GM12878 (cell line): ENCODE measurements at regions not wholly inside any gene's neighbourhood (a gene's known extent, or its start where the extent isn't known, plus 50 kb on each side); places are given as distances from the start of the nearest gene placed in this dataset.

Experiments
- ATAC-seq: fragments of 200-7000 bp; cut with Tn5 transposase; 3 replicates; pipeline ENCODE4 v1.9.1; 2020; ENCODE audit warnings: mild to moderate bottlenecking, moderate library complexity
- BruUV-seq: library from RNA; stranded (reverse); fragments of 400-500 nt; replicated peaks from 2 replicates; lab custom pipeline; 2021; lab: Mats Ljungman, UMichigan
- CTCF ChIA-PET: fragments of 300-600 bp; sonication (Branson Sonifier 250); formaldehyde crosslinking; extraction: SDS; loops from one replicate; lab custom pipeline; 2021; ENCODE audit warnings: inconsistent platforms; lab: Yijun Ruan, JAX
- POLR2A ChIA-PET: fragments of 350-600 bp; formaldehyde crosslinking; extraction: SDS; loops from one replicate; lab custom pipeline; 2021; ENCODE audit warnings: inconsistent platforms; lab: Charles Lee
- RAD21 ChIA-PET: fragments of 300-600 bp; sonication (Branson Sonifier 250); formaldehyde crosslinking; loops from one replicate; lab custom pipeline; 2023; ENCODE audit warnings: antibody characterized with exemption; ENCODE audit not compliant: unreplicated experiment; lab: Charles Lee
- SMC1A ChIA-PET: fragments of 300-600 bp; sonication (Branson Sonifier 250); formaldehyde crosslinking; loops from one replicate; lab custom pipeline; 2023; ENCODE audit not compliant: unreplicated experiment, uncharacterized antibody; lab: Charles Lee
- DNase-seq: peaks from one replicate; pipeline ENCODE4 v3.0.0-alpha.2; 2011; ENCODE audit warnings: low read depth, low spot score
- FAIRE-seq: peaks from 3 replicates; lab custom pipeline; 2011; peaks lifted over from hg19 to GRCh38; lab: Jason Lieb, UNC
- H2AFZ ChIP-seq: 2 replicates; pipeline ENCODE4 v1.6.0; 2011; ENCODE audit warnings: low read depth, low read length, control low read depth; ENCODE audit not compliant: control insufficient read depth
- H3K27ac ChIP-seq: 2 replicates; pipeline ENCODE4 v1.5.1; 2011; ENCODE audit warnings: control low read depth; ENCODE audit not compliant: control insufficient read depth, insufficient read depth
- H3K27me3 ChIP-seq, 2 experiments: replicated peaks in 1 of 2; 2 replicates each; pipeline versions ENCODE4 v1.6.0 to v1.6.1; 2011; ENCODE audit warnings: low read length in 1 of 2; ENCODE audit not compliant: control insufficient read depth in 2 of 2, insufficient read depth in 2 of 2
- H3K36me3 ChIP-seq, 2 experiments: 2 replicates each; pipeline ENCODE4 v1.5.1; 2011; ENCODE audit warnings: low read length in 1 of 2; ENCODE audit not compliant: control insufficient read depth in 2 of 2, insufficient read depth in 2 of 2
- H3K4me1 ChIP-seq: 2 replicates; pipeline ENCODE4 v1.6.1; 2011; ENCODE audit warnings: mild to moderate bottlenecking, low read length, moderate library complexity, mixed read lengths; ENCODE audit not compliant: control insufficient read depth, insufficient read depth
- H3K4me2 ChIP-seq: 2 replicates; pipeline ENCODE4 v1.6.0; 2011; ENCODE audit warnings: control low read depth; ENCODE audit not compliant: control insufficient read depth, insufficient read depth
- H3K4me3 ChIP-seq: fragments of 200-600 bp; sonication (generic); 2 replicates; pipeline ENCODE4 v1.5.1; 2016
- H3K79me2 ChIP-seq: 2 replicates; pipeline ENCODE4 v1.6.0; 2011; ENCODE audit warnings: low read length; ENCODE audit not compliant: control insufficient read depth, insufficient read depth
- H3K9ac ChIP-seq: 2 replicates; pipeline ENCODE4 v1.8.0; 2011; ENCODE audit warnings: low read length, control low read depth, mixed read lengths; ENCODE audit not compliant: control insufficient read depth, insufficient read depth
- H3K9me3 ChIP-seq: replicated peaks from 3 replicates; pipeline ENCODE4 v1.5.1; 2011; ENCODE audit warnings: mild to moderate bottlenecking, low read length; ENCODE audit not compliant: control insufficient read depth, insufficient read depth
- H4K20me1 ChIP-seq: 2 replicates; pipeline ENCODE4 v1.6.0; 2011; ENCODE audit not compliant: control insufficient read depth, insufficient read depth
- JUND ChIP-seq: IDR thresholded peaks from 2 replicates; pipeline ENCODE4 v1.6.1; 2012; ENCODE audit warnings: low read depth, mild to moderate bottlenecking, low read length, improper control_type of control experiment, moderate library complexity
- MEF2A ChIP-seq: IDR thresholded peaks from 2 replicates; pipeline ENCODE4 v1.6.1; 2011; ENCODE audit warnings: low read depth, mild to moderate bottlenecking, low read length, moderate library complexity; ENCODE audit not compliant: insufficient read depth
- NFYB ChIP-seq: IDR thresholded peaks from 2 replicates; pipeline ENCODE4 v1.6.1; 2011; ENCODE audit warnings: low read depth, mild to moderate bottlenecking, low read length, improper control_type of control experiment, moderate library complexity; ENCODE audit not compliant: insufficient read depth
- SRF ChIP-seq, 2 experiments: IDR thresholded peaks; 2 replicates each; pipeline ENCODE4 v1.6.1; 2011; ENCODE audit warnings: low read depth in 2 of 2, low read length in 2 of 2, mild to moderate bottlenecking in 1 of 2, moderate library complexity in 1 of 2
- STAT1 ChIP-seq: fragments of 450-650 bp; conservative IDR thresholded peaks from 2 replicates; pipeline ENCODE4 v1.6.1; 2014; ENCODE audit warnings: antibody characterized with exemption, mild to moderate bottlenecking
- TCF12 ChIP-seq: IDR thresholded peaks from 2 replicates; pipeline ENCODE4 v1.6.1; 2011; ENCODE audit warnings: low read depth, mild to moderate bottlenecking, low read length
- WRNIP1 ChIP-seq: IDR thresholded peaks from 2 replicates; pipeline ENCODE4 v1.6.1; 2011; ENCODE audit warnings: low read depth, low read length, improper control_type of control experiment, borderline replicate concordance
- ZSCAN29 ChIP-seq: fragments of 450-650 bp; IDR thresholded peaks from 2 replicates; pipeline ENCODE4 v1.6.1; 2017; ENCODE audit warnings: mild to moderate bottlenecking, moderate library complexity
- WGBS: methylation state at CpG from one replicate; pipeline ENCODE4 v1.1.6; 2016; ENCODE audit warnings: low lambda C conversion rate; ENCODE audit not compliant: insufficient replicate concordance, insufficient coverage; ENCODE audit errors: missing lambda C conversion rate; 5-methylcytosine and 5-hydroxymethylcytosine counted together
- in situ Hi-C: fragments of 300-500 bp; cut with MboI; formaldehyde crosslinking; loops from 9 replicates; pipeline ENCODE4 v1.14.3; 2018; ENCODE audit warnings: mixed read lengths
- intact Hi-C: fragments of 100-400 bp; cut with micrococcal nuclease; formaldehyde crosslinking; loops from one replicate; pipeline ENCODE4 v1.14.2; 2022; ENCODE audit not compliant: unreplicated experiment
- TF ChIP-seq, protein P1 (sequence below): fragments of 450-650 bp; IDR thresholded peaks from 2 replicates; pipeline ENCODE4 v1.6.1; 2017; ENCODE audit warnings: borderline replicate concordance
- TF ChIP-seq, protein P2 (sequence below): IDR thresholded peaks from 2 replicates; pipeline ENCODE4 v1.6.1; 2012; ENCODE audit warnings: mild to moderate bottlenecking, low read depth, low read length
- TF ChIP-seq, protein P3 (sequence below): IDR thresholded peaks from 2 replicates; pipeline ENCODE4 v1.6.1; 2011; ENCODE audit warnings: low read depth, mild to moderate bottlenecking, low read length, moderate library complexity, borderline replicate concordance; ENCODE audit errors: extremely low read depth
- TF ChIP-seq, protein P4 (sequence below): fragments of 450-650 bp; IDR thresholded peaks from 2 replicates; pipeline ENCODE4 v1.6.1; 2017; ENCODE audit warnings: mild to moderate bottlenecking, low read depth, inconsistent platforms; ENCODE audit not compliant: poor library complexity, severe bottlenecking
- TF ChIP-seq, protein P5 (sequence below): fragments of 450-650 bp; IDR thresholded peaks from 2 replicates; pipeline ENCODE4 v1.6.1; 2017; ENCODE audit warnings: antibody characterized with exemption, mild to moderate bottlenecking, moderate library complexity

DNA sequence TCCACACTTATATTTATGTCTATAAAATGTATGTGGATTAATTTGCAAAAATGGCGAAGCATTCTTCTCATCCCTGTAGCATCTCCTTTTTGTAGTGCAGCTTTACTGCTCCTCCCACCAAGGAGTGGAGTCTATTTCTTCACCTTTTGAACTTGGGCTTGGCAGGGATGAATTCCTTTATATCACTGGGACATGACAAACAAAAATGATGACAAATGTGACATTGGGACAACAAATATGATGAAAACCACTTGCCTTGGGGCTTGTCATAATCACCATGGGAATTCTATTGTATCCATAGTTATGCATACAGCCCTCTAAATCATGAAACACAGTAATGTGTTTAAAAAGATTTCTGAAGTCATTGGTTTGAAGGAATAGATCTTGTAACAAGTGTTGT is 155.0 kb downstream of the TNFSF18 start:
- intact Hi-C loops = loop anchor here (10.0 kb wide), 1 partner anchor 299 kb away; no protein-coding TSS in a partner anchor
- WGBS = 67% methylated on average over 1 of the region's 1 CpG
- Histone ChIP-seq H3K27ac (no peak overlapping the region), H3K9me3 (no peaks in the 10 kb centered on the region), H3K4me2 (no peak overlapping the region), H3K9ac (no peak overlapping the region), H2AFZ (no peak overlapping the region), H4K20me1 (no peaks in the 10 kb centered on the region), H3K79me2 (no peaks in the 10 kb centered on the region), H3K36me3 (no peaks in the 10 kb centered on the region), H3K4me1 (peaks cover 11% of the 10 kb centered on the region; the same call in 1 of the 2 replicates), H3K27me3 (peaks cover 1 to 2% of the 10 kb centered on the region in 2 experiments; a peak in 2 of 4 replicates), H3K4me3 (no peak overlapping the region)
- CTCF ChIA-PET = interaction anchor here (1.4 kb wide), 1 partner anchor 10 kb away, joined by 3 read pairs; no protein-coding TSS in a partner anchor
- no peak for FAIRE-seq
- DNase-seq = no peak
- SMC1A ChIA-PET = interaction anchor here (0.8 to 2.7 kb wide), 8 partner anchors 9 to 307 kb away, joined by 3 to 7 read pairs (median 4); no protein-coding TSS in a partner anchor
- RAD21 ChIA-PET = interaction anchor here (1.2 kb wide), 1 partner anchor 311 kb away, joined by 3 read pairs; the partner anchor contains the start of gene TNFSF4
- ATAC-seq = no peak
- in situ Hi-C loops = no loop called here
- BruUV-seq = no TSS peak
- POLR2A ChIA-PET = interaction anchor here (0.7 kb wide), 1 partner anchor 72 kb away, joined by 3 read pairs; no protein-coding TSS in a partner anchor
- TF ChIP-seq, protein P1, sequence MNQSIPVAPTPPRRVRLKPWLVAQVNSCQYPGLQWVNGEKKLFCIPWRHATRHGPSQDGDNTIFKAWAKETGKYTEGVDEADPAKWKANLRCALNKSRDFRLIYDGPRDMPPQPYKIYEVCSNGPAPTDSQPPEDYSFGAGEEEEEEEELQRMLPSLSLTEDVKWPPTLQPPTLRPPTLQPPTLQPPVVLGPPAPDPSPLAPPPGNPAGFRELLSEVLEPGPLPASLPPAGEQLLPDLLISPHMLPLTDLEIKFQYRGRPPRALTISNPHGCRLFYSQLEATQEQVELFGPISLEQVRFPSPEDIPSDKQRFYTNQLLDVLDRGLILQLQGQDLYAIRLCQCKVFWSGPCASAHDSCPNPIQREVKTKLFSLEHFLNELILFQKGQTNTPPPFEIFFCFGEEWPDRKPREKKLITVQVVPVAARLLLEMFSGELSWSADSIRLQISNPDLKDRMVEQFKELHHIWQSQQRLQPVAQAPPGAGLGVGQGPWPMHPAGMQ = no peak
- no peak for TF ChIP-seq WRNIP1
- TF ChIP-seq JUND = no peak
- TF ChIP-seq, protein P2, sequence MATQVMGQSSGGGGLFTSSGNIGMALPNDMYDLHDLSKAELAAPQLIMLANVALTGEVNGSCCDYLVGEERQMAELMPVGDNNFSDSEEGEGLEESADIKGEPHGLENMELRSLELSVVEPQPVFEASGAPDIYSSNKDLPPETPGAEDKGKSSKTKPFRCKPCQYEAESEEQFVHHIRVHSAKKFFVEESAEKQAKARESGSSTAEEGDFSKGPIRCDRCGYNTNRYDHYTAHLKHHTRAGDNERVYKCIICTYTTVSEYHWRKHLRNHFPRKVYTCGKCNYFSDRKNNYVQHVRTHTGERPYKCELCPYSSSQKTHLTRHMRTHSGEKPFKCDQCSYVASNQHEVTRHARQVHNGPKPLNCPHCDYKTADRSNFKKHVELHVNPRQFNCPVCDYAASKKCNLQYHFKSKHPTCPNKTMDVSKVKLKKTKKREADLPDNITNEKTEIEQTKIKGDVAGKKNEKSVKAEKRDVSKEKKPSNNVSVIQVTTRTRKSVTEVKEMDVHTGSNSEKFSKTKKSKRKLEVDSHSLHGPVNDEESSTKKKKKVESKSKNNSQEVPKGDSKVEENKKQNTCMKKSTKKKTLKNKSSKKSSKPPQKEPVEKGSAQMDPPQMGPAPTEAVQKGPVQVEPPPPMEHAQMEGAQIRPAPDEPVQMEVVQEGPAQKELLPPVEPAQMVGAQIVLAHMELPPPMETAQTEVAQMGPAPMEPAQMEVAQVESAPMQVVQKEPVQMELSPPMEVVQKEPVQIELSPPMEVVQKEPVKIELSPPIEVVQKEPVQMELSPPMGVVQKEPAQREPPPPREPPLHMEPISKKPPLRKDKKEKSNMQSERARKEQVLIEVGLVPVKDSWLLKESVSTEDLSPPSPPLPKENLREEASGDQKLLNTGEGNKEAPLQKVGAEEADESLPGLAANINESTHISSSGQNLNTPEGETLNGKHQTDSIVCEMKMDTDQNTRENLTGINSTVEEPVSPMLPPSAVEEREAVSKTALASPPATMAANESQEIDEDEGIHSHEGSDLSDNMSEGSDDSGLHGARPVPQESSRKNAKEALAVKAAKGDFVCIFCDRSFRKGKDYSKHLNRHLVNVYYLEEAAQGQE = no peak
- TF ChIP-seq TCF12 = no peak
- TF ChIP-seq SRF (IDR thresholded peaks at IDR 0.05; ENCODE audit: low read depth in 2 of 2, low read length in 2 of 2) = no peak
- TF ChIP-seq NFYB = no peak
- TF ChIP-seq, protein P3, sequence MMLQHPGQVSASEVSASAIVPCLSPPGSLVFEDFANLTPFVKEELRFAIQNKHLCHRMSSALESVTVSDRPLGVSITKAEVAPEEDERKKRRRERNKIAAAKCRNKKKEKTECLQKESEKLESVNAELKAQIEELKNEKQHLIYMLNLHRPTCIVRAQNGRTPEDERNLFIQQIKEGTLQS = no peak
- no peak for TF ChIP-seq STAT1
- TF ChIP-seq, protein P4, sequence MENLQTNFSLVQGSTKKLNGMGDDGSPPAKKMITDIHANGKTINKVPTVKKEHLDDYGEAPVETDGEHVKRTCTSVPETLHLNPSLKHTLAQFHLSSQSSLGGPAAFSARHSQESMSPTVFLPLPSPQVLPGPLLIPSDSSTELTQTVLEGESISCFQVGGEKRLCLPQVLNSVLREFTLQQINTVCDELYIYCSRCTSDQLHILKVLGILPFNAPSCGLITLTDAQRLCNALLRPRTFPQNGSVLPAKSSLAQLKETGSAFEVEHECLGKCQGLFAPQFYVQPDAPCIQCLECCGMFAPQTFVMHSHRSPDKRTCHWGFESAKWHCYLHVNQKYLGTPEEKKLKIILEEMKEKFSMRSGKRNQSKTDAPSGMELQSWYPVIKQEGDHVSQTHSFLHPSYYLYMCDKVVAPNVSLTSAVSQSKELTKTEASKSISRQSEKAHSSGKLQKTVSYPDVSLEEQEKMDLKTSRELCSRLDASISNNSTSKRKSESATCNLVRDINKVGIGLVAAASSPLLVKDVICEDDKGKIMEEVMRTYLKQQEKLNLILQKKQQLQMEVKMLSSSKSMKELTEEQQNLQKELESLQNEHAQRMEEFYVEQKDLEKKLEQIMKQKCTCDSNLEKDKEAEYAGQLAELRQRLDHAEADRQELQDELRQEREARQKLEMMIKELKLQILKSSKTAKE = no peak
- no peak for TF ChIP-seq MEF2A
- TF ChIP-seq ZSCAN29 = no peak
- TF ChIP-seq, protein P5, sequence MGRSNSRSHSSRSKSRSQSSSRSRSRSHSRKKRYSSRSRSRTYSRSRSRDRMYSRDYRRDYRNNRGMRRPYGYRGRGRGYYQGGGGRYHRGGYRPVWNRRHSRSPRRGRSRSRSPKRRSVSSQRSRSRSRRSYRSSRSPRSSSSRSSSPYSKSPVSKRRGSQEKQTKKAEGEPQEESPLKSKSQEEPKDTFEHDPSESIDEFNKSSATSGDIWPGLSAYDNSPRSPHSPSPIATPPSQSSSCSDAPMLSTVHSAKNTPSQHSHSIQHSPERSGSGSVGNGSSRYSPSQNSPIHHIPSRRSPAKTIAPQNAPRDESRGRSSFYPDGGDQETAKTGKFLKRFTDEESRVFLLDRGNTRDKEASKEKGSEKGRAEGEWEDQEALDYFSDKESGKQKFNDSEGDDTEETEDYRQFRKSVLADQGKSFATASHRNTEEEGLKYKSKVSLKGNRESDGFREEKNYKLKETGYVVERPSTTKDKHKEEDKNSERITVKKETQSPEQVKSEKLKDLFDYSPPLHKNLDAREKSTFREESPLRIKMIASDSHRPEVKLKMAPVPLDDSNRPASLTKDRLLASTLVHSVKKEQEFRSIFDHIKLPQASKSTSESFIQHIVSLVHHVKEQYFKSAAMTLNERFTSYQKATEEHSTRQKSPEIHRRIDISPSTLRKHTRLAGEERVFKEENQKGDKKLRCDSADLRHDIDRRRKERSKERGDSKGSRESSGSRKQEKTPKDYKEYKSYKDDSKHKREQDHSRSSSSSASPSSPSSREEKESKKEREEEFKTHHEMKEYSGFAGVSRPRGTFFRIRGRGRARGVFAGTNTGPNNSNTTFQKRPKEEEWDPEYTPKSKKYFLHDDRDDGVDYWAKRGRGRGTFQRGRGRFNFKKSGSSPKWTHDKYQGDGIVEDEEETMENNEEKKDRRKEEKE = no peak
